Osteocyte (in vitro differentiated cells): ENCODE measurements at regions not wholly inside any gene's neighbourhood (a gene's known extent, or its start where the extent isn't known, plus 50 kb on each side); places are given as distances from the start of the nearest gene placed in this dataset.

Experiments used
- DNase-seq: peaks from one replicate; pipeline ENCODE4 v3.0.0; 2021; ENCODE audit warnings: mixed read lengths; ENCODE audit not compliant: unreplicated experiment; ENCODE audit errors: extremely low spot score
- H3K27ac Mint-ChIP-seq: one replicate; pipeline ENCODE4 v1.8.0; 2021; ENCODE audit warnings: mild to moderate bottlenecking, mixed read lengths; ENCODE audit not compliant: unreplicated experiment
- H3K27me3 Mint-ChIP-seq: one replicate; pipeline ENCODE4 v1.8.0; 2021; ENCODE audit warnings: mixed read lengths; ENCODE audit not compliant: unreplicated experiment
- H3K36me3 Mint-ChIP-seq: one replicate; pipeline ENCODE4 v1.8.0; 2021; ENCODE audit warnings: mixed read lengths; ENCODE audit not compliant: unreplicated experiment
- H3K4me1 Mint-ChIP-seq: one replicate; pipeline ENCODE4 v1.8.0; 2021; ENCODE audit warnings: mixed read lengths; ENCODE audit not compliant: unreplicated experiment
- H3K4me3 Mint-ChIP-seq: one replicate; pipeline ENCODE4 v1.8.0; 2021; ENCODE audit warnings: mild to moderate bottlenecking, moderate library complexity, mixed read lengths; ENCODE audit not compliant: unreplicated experiment
- H3K9me3 Mint-ChIP-seq: one replicate; pipeline ENCODE4 v1.8.0; 2021; ENCODE audit warnings: mixed read lengths; ENCODE audit not compliant: unreplicated experiment
- TF ChIP-seq, protein P1 (sequence below): fragments of 200-600 bp; sonication (generic); IDR thresholded peaks from 2 replicates; pipeline ENCODE4 v1.5.0; 2021; ENCODE audit warnings: antibody characterized with exemption, mild to moderate bottlenecking, moderate library complexity

DNA sequence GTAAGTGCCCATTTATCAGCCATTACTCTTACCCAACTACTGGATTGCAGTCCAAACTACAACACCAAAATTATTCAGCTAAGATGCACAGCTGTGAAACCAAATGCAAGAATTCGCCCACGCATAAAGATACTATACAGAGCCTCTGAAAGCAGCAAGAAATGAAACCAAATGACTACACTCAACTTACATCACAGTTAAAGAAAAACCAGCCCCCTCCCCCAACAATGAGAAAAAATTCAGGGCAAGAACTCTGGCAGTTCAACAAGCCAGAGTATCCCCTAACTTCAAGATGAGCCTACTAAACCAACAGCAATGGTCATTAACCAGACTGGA, 209.1 kb upstream of the VWC2 start:
- Mint-ChIP-seq H3K36me3 (no peaks in the 10 kb centered on the region), H3K9me3 (peaks cover 38% of the 10 kb centered on the region), H3K4me3 (no peak overlapping the region), H3K4me1 (no peaks in the 10 kb centered on the region), H3K27ac (no peak overlapping the region), H3K27me3 (no peaks in the 10 kb centered on the region)
- no peak for DNase-seq
- TF ChIP-seq, protein P1, sequence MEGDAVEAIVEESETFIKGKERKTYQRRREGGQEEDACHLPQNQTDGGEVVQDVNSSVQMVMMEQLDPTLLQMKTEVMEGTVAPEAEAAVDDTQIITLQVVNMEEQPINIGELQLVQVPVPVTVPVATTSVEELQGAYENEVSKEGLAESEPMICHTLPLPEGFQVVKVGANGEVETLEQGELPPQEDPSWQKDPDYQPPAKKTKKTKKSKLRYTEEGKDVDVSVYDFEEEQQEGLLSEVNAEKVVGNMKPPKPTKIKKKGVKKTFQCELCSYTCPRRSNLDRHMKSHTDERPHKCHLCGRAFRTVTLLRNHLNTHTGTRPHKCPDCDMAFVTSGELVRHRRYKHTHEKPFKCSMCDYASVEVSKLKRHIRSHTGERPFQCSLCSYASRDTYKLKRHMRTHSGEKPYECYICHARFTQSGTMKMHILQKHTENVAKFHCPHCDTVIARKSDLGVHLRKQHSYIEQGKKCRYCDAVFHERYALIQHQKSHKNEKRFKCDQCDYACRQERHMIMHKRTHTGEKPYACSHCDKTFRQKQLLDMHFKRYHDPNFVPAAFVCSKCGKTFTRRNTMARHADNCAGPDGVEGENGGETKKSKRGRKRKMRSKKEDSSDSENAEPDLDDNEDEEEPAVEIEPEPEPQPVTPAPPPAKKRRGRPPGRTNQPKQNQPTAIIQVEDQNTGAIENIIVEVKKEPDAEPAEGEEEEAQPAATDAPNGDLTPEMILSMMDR = no peak

DNA sequence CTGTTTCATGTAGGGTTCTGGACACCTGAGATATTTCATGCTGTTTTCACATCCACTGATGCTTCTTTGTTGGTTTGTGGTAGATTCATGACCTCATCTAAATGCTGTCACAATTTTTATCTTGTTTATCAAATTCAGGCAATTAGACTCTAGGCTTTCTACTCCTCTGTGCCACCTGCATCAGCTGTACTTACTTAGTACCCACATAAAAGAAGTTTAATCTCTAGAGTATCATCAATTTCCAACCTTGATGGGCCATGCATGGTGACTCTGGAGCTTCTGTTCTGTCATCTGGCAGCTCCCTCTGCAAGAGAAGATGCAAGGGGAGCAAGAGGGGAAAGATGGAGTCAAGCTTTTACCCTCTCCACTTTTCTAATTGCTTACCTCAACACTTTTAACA, 195.9 kb upstream of the VWC2 start:
- no peaks in the 10 kb centered on the region for H3K36me3 Mint-ChIP-seq
- DNase-seq = no peak
- H3K27ac Mint-ChIP-seq = no peak overlapping the region
- H3K9me3 Mint-ChIP-seq = peaks cover 16% of the 10 kb centered on the region
- H3K27me3 Mint-ChIP-seq = no peaks in the 10 kb centered on the region
- H3K4me1 Mint-ChIP-seq = no peaks in the 10 kb centered on the region
- H3K4me3 Mint-ChIP-seq = no peak overlapping the region
- TF ChIP-seq, protein P1 = no peak

DNA sequence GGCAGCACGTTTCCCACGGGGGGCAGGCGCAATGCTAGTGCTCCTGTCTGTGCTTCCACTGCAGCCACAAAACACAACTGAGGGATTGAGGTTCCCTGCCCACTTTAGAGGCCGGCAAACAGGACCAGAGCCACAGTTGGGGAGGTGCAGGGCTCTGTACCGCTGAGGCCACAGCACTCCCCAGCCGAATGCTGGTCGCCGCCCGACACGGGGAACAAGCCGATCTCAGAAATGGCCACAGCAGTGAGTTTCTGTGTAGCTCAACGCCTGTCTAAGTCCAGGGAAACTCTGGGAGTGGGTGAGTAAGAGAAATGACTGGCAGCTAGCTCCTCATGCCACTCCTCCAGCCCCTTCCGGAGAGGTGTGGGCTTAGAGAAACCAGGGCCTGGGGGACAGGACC, 194.0 kb upstream of the VWC2 start:
- H3K4me3 Mint-ChIP-seq = no peak overlapping the region
- no peaks in the 10 kb centered on the region for H3K36me3 Mint-ChIP-seq
- no peak overlapping the region for H3K27ac Mint-ChIP-seq

DNA sequence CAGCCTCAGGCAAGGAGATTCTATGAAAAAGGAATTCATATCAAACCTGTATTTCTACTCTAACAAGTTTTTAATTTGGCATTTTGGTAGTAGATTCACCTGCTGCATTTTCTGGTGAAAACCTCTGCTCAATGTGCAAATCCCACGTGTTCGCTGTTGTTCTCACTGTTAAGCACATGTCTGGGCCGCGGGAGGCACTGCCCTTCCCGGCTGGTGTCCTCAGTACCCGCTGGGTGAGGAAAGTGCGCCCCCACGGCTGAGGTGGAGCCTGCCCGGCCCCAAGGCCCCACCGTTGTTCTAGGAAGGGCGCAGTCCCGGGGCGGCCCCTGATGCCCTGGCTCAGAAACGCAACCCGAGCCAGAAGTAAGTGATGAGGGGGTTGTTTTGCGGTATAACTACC, 193.4 kb upstream of the VWC2 start:
- Mint-ChIP-seq H3K9me3 (peaks cover 20% of the 10 kb centered on the region), H3K27me3 (no peaks in the 10 kb centered on the region), H3K36me3 (no peaks in the 10 kb centered on the region), H3K27ac (no peak overlapping the region), H3K4me1 (no peaks in the 10 kb centered on the region), H3K4me3 (no peak overlapping the region)
- DNase-seq = no peak
- TF ChIP-seq, protein P1 = no peak

More for the DNA sequence above, 194.0 kb upstream of the VWC2 start:
- Mint-ChIP-seq H3K27me3 (no peaks in the 10 kb centered on the region), H3K9me3 (peaks cover 20% of the 10 kb centered on the region), H3K4me1 (no peaks in the 10 kb centered on the region)
- TF ChIP-seq, protein P1 = no peak
- DNase-seq = no peak

DNA sequence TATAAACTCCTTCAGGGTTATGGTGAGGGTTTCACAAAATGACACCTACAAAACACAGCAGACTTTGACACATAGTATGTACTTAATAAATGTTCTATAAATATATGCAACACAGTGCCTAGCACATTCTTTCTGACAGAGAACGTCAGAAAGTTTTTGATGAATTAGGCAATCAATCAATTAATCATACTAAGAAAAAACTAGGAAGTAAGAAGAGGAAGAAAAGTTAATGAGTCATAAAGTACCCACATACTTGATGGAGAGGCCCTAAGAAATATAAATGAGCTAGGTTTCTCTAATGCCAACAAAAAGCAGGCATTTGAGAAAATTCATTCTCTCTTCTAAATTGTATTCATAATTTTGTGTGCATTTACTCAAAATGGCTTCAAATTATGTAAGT, 192.7 kb upstream of the VWC2 start:
- H3K4me3 Mint-ChIP-seq = no peak overlapping the region
- no peaks in the 10 kb centered on the region for H3K27me3 Mint-ChIP-seq
- TF ChIP-seq, protein P1 = no peak
- H3K36me3 Mint-ChIP-seq = no peaks in the 10 kb centered on the region
- no peaks in the 10 kb centered on the region for H3K4me1 Mint-ChIP-seq
- H3K27ac Mint-ChIP-seq = no peak overlapping the region
- DNase-seq = no peak
- peaks cover 20% of the 10 kb centered on the region for H3K9me3 Mint-ChIP-seq
